OCI-LY1 (cell line): ENCODE measurements at regions not wholly inside any gene's neighbourhood (a gene's known extent, or its start where the extent isn't known, plus 50 kb on each side); places are given as distances from the start of the nearest gene placed in this dataset.

Experiments used
- H2AFZ ChIP-seq: fragments of 200-600 bp; sonication (generic), shearing (Covaris generic); 2 replicates; pipeline ENCODE4 v1.6.0; 2014; ENCODE audit warnings: antibody characterized with exemption, mild to moderate bottlenecking, low read length
- H3F3A ChIP-seq: fragments of 200-600 bp; sonication (generic), shearing (Covaris generic); 2 replicates; pipeline ENCODE4 v1.6.0; 2014; ENCODE audit warnings: mild to moderate bottlenecking, antibody characterized with exemption, low read length, moderate library complexity; ENCODE audit not compliant: insufficient read depth
- H3K27ac ChIP-seq: fragments of 200-600 bp; sonication (generic); 2 replicates; pipeline ENCODE4 v1.5.1; 2014; ENCODE audit warnings: low read length, mixed run types, mild to moderate bottlenecking, low read depth; ENCODE audit not compliant: poor library complexity, severe bottlenecking
- H3K27me3 ChIP-seq: fragments of 200-600 bp; sonication (generic); 2 replicates; pipeline ENCODE4 v1.6.0; 2014; ENCODE audit warnings: antibody characterized with exemption, mild to moderate bottlenecking, low read length, moderate library complexity; ENCODE audit not compliant: insufficient read depth
- H3K36me3 ChIP-seq: fragments of 200-600 bp; sonication (generic); 2 replicates; pipeline ENCODE4 v1.6.1; 2014; ENCODE audit warnings: mild to moderate bottlenecking, antibody characterized with exemption, low read length, moderate library complexity, mixed read lengths; ENCODE audit not compliant: insufficient read depth
- H3K4me1 ChIP-seq: fragments of 200-600 bp; sonication (generic); 2 replicates; pipeline ENCODE4 v1.5.1; 2014; ENCODE audit warnings: mild to moderate bottlenecking, low read length, moderate library complexity; ENCODE audit not compliant: insufficient read depth, severe bottlenecking
- H3K4me2 ChIP-seq: fragments of 200-600 bp; sonication (generic), shearing (Covaris generic); 2 replicates; pipeline ENCODE4 v1.6.1; 2014; ENCODE audit warnings: low read length
- H3K4me3 ChIP-seq: fragments of 200-600 bp; sonication (generic); 2 replicates; pipeline ENCODE4 v1.5.1; 2014; ENCODE audit warnings: low read length, low read depth, mild to moderate bottlenecking, mixed read lengths; ENCODE audit not compliant: poor library complexity, severe bottlenecking
- H3K79me2 ChIP-seq: fragments of 200-600 bp; shearing (Covaris generic); 2 replicates; pipeline ENCODE4 v1.6.1; 2016; ENCODE audit warnings: mixed run types, low read length, mixed read lengths; ENCODE audit not compliant: insufficient read depth
- H3K9ac ChIP-seq: fragments of 200-600 bp; sonication (generic), shearing (Covaris generic); 2 replicates; pipeline ENCODE4 v1.6.1; 2014; ENCODE audit warnings: mild to moderate bottlenecking, low read length, mixed read lengths
- H3K9me2 ChIP-seq: fragments of 200-600 bp; sonication (generic), shearing (Covaris generic); 2 replicates; pipeline ENCODE4 v1.6.1; 2014; ENCODE audit warnings: low read depth, mild to moderate bottlenecking, low read length, mixed read lengths
- H3K9me3 ChIP-seq: fragments of 200-600 bp; shearing (Covaris generic); 2 replicates; pipeline ENCODE4 v1.6.1; 2014; ENCODE audit warnings: low read length, mixed read lengths
- H4K20me1 ChIP-seq: fragments of 200-600 bp; sonication (generic), shearing (Covaris generic); 2 replicates; pipeline ENCODE4 v1.6.0; 2016; ENCODE audit warnings: mild to moderate bottlenecking, low read length; ENCODE audit not compliant: insufficient read depth
- CTCF ChIP-seq: fragments of 200-600 bp; sonication (generic), shearing (Covaris generic); IDR thresholded peaks from 2 replicates; pipeline ENCODE4 v1.5.1; 2017; ENCODE audit warnings: mild to moderate bottlenecking, antibody characterized with exemption, low read length, moderate library complexity, mixed read lengths
- EZH2 ChIP-seq: fragments of 200-600 bp; sonication (generic), shearing (Covaris generic); IDR thresholded peaks from 2 replicates; pipeline ENCODE4 v1.8.0; 2017; ENCODE audit warnings: borderline replicate concordance, mixed run types, mild to moderate bottlenecking, antibody characterized with exemption, low read length, moderate library complexity, mixed read lengths

GRCh38 chr14:28703482-28703881 lies 63.1 kb upstream of the FOXG1 start:
- TF ChIP-seq EZH2 (no peak), CTCF (no peak)
- Histone ChIP-seq H3K79me2 (no peaks in the 10 kb centered on the region), H3K4me1 (no peaks in the 10 kb centered on the region), H3K4me3 (no peak overlapping the region), H3K4me2 (no peak overlapping the region), H3K27me3 (no peaks in the 10 kb centered on the region), H3K36me3 (no peaks in the 10 kb centered on the region), H2AFZ (no peak overlapping the region), H4K20me1 (no peaks in the 10 kb centered on the region), H3K9me3 (no peaks in the 10 kb centered on the region), H3F3A (no peaks in the 10 kb centered on the region), H3K9me2 (no peaks in the 10 kb centered on the region), H3K9ac (no peak overlapping the region), H3K27ac (no peak overlapping the region)

GRCh38 chr14:28704153-28704552 lies 62.4 kb upstream of the FOXG1 start:
- H3K9me2 ChIP-seq = no peaks in the 10 kb centered on the region
- no peaks in the 10 kb centered on the region for H3K27me3 ChIP-seq
- H3K4me2 ChIP-seq = no peak overlapping the region
- H3K9ac ChIP-seq = no peak overlapping the region
- no peaks in the 10 kb centered on the region for H3K36me3 ChIP-seq
- no peaks in the 10 kb centered on the region for H3K79me2 ChIP-seq
- H2AFZ ChIP-seq = no peak overlapping the region
- no peak overlapping the region for H3K4me3 ChIP-seq
- H3K9me3 ChIP-seq = no peaks in the 10 kb centered on the region
- no peaks in the 10 kb centered on the region for H4K20me1 ChIP-seq
- TF ChIP-seq EZH2 = no peak
- TF ChIP-seq CTCF = no peak
- H3K4me1 ChIP-seq = no peaks in the 10 kb centered on the region
- no peak overlapping the region for H3K27ac ChIP-seq
- no peaks in the 10 kb centered on the region for H3F3A ChIP-seq

GRCh38 chr14:28707814-28708213 lies 58.8 kb upstream of the FOXG1 start:
- H3K4me3 ChIP-seq = no peak overlapping the region
- no peak for TF ChIP-seq CTCF
- TF ChIP-seq EZH2 = no peak
- no peaks in the 10 kb centered on the region for H3K9me3 ChIP-seq
- H3F3A ChIP-seq = no peaks in the 10 kb centered on the region
- no peak overlapping the region for H2AFZ ChIP-seq
- H3K27me3 ChIP-seq = no peaks in the 10 kb centered on the region
- H4K20me1 ChIP-seq = no peaks in the 10 kb centered on the region
- no peaks in the 10 kb centered on the region for H3K36me3 ChIP-seq
- H3K4me1 ChIP-seq = no peaks in the 10 kb centered on the region
- H3K79me2 ChIP-seq = no peaks in the 10 kb centered on the region
- H3K27ac ChIP-seq = no peak overlapping the region
- H3K9me2 ChIP-seq = no peaks in the 10 kb centered on the region
- no peak overlapping the region for H3K9ac ChIP-seq
- H3K4me2 ChIP-seq = no peak overlapping the region
